Activated CD4-positive, alpha-beta T cell treated with anti-CD3 and anti-CD28 coated beads, Interleukin-2, amount 50 U/mL, for 24 hours (primary cell): ENCODE measurements at regions not wholly inside any gene's neighbourhood (a gene's known extent, or its start where the extent isn't known, plus 50 kb on each side); places are given as distances from the start of the nearest gene placed in this dataset.

ENCODE experiments used
- DNase-seq, 2 donors: peaks; one replicate each; pipeline ENCODE4 v3.0.0-alpha.2; 2020; ENCODE audit warnings: low read depth in 1 of 2, low spot score in 1 of 2

GRCh38 chr19:33898062-33898677 lies 101.5 kb downstream of the KCTD15 start:
- DNase-seq, result no peak

- no peak for DNase-seq
These were observed 104.1 kb downstream of the KCTD15 start for GRCh38 chr19:33900817-33901216.

- DNase-seq, result no peak
These were observed 105.7 kb downstream of the KCTD15 start for GRCh38 chr19:33902395-33902794.

GRCh38 chr19:33902802-33903488 lies 106.3 kb downstream of the KCTD15 start:
- DNase-seq, result no peak

- no peak for DNase-seq
These were observed 106.8 kb downstream of the KCTD15 start for GRCh38 chr19:33903489-33903850.

- no peak for DNase-seq
These were observed 108.0 kb downstream of the KCTD15 start for GRCh38 chr19:33904681-33905080.

GRCh38 chr19:33905473-33905936 lies 108.8 kb downstream of the KCTD15 start:
- no peak for DNase-seq

- DNase-seq, result no peak
These were observed 109.4 kb downstream of the KCTD15 start for GRCh38 chr19:33905937-33906577.

GRCh38 chr19:33906578-33907335 lies 110.1 kb downstream of the KCTD15 start:
- no peak for DNase-seq

- no peak for DNase-seq
These were observed 114.3 kb downstream of the KCTD15 start for GRCh38 chr19:33910922-33911321.

GRCh38 chr19:33914599-33914998 lies 117.9 kb downstream of the KCTD15 start:
- DNase-seq, result no peak

GRCh38 chr19:33916792-33917191 lies 120.1 kb downstream of the KCTD15 start:
- no peak for DNase-seq

- no peak for DNase-seq
These were observed 122.6 kb downstream of the KCTD15 start for GRCh38 chr19:33919291-33919690.

- DNase-seq, result no peak
These were observed 124.5 kb downstream of the KCTD15 start for GRCh38 chr19:33921165-33921564.

- no peak for DNase-seq
These were observed 129.6 kb downstream of the KCTD15 start for GRCh38 chr19:33926306-33926705.

GRCh38 chr19:33927789-33928457 lies 131.3 kb downstream of the KCTD15 start:
- DNase-seq, result no peak

- no peak for DNase-seq
These were observed 131.8 kb downstream of the KCTD15 start for GRCh38 chr19:33928458-33928950.

- no peak for DNase-seq
These were observed 137.3 kb downstream of the KCTD15 start for GRCh38 chr19:33933931-33934330.

- DNase-seq, result no peak
These were observed 142.2 kb downstream of the KCTD15 start for GRCh38 chr19:33938821-33939220.

- DNase-seq, result no peak
These were observed 144.5 kb downstream of the KCTD15 start for GRCh38 chr19:33941133-33941532.
